SK-N-MC (cell line): ENCODE measurements at regions not wholly inside any gene's neighbourhood (a gene's known extent, or its start where the extent isn't known, plus 50 kb on each side); places are given as distances from the start of the nearest gene placed in this dataset.
"Not testable (repeated sequence)": the region's sequence is repeated elsewhere in the genome, so short reads cannot be mapped to it uniquely, and the experiment has no call there.

Experiments
- DNase-seq: peaks from one replicate; pipeline ENCODE4 v3.0.0-alpha.2; 2011; ENCODE audit warnings: low read depth, low spot score
- H3K27ac ChIP-seq: fragments of 200-600 bp; sonication (generic); 2 replicates; pipeline ENCODE4 v1.5.1; 2016; ENCODE audit warnings: mixed run types
- H3K36me3 ChIP-seq: fragments of 200-600 bp; sonication (generic); 2 replicates; pipeline ENCODE4 v1.6.1; 2017; ENCODE audit warnings: antibody characterized with exemption, low read length, mixed read lengths; ENCODE audit not compliant: insufficient read depth
- H3K4me3 ChIP-seq: fragments of 200-600 bp; sonication (generic); 2 replicates; pipeline ENCODE4 v1.5.1; 2016
- H3K9ac ChIP-seq: fragments of 200-600 bp; sonication (generic); 2 replicates; pipeline ENCODE4 v1.8.0; 2017; ENCODE audit warnings: mixed run types, mixed read lengths; ENCODE audit not compliant: insufficient read length
- H3K9me3 ChIP-seq: fragments of 200-600 bp; sonication (generic); 2 replicates; pipeline ENCODE4 v1.6.1; 2017; ENCODE audit warnings: low read depth, mild to moderate bottlenecking, antibody characterized with exemption, low read length, moderate library complexity, mixed read lengths

DNA sequence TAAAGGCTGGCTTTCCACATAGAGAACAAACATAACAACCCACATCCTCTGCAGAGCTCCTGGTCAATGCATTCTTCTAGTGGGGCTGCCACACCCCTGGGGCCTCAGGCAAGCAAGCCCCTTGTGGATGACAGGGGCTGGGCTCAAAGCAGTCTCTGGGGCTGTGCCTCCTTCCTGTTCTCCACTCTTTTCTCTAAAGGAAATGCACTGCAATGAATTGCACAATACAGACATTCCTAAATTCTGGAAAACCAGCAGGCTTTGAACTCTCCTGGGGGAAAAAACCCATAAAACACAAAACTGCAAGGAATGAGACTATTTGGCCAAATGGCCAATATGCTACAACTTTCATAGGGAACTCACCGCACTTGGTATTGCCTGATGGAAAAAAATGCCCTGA lies 293.9 kb upstream of the PLGLB2 start:
- peak overlapping the region; percentile 74; the same call in 1 of the 2 replicates for H3K27ac ChIP-seq
- not testable (repeated sequence) for DNase-seq, H3K9ac ChIP-seq, H3K9me3 ChIP-seq, H3K4me3 ChIP-seq, H3K36me3 ChIP-seq

- H3K4me3 ChIP-seq, H3K36me3 ChIP-seq, H3K9ac ChIP-seq, H3K9me3 ChIP-seq, DNase-seq: not testable (repeated sequence)
- peak overlapping the region; percentile 74; the same call in 1 of the 2 replicates for H3K27ac ChIP-seq
These were observed 293.5 kb upstream of the PLGLB2 start for GRCh38 chr2:87454421-87454820.

DNA sequence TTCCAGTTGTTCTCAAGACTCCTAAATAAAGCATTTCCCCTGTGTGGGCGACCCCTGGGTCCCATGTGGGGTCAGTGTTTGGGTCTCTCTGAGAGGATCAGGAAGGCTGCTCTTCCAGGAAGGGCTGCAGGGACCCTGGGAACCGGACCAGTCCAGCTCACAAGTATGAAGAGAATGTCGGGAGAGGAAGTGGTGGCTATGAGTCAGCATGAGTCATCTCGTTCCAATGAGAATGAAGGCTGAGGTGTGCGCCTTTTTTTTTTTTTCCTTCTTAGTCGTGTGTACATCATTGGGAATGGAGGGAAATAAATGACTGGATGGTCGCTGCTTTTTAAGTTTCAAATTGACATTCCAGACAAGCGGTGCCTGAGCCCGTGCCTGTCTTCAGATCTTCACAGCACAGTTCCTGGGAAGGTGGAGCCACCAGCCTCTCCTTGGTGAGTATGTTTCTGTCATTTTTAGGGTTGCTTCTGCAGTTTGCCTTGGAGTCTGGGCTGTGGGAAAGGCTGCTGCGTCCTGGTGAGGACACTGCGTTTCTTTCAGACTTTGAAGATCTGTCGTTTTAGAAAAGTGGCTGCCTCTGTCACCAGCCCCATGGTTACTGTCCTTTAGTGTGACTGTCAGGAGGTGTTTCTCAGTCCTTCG lies 292.6 kb upstream of the PLGLB2 start:
- peak overlapping the region; percentile 73 for H3K4me3 ChIP-seq
- peak overlapping the region; percentile 57; the same call in 1 of the 2 replicates for H3K27ac ChIP-seq
- not testable (repeated sequence) for DNase-seq, H3K9me3 ChIP-seq, H3K36me3 ChIP-seq, H3K9ac ChIP-seq

GRCh38 chr2:87455854-87456249 lies 292.0 kb upstream of the PLGLB2 start:
- not testable (repeated sequence) for H3K9ac ChIP-seq, H3K36me3 ChIP-seq, DNase-seq, H3K27ac ChIP-seq, H3K9me3 ChIP-seq
- peak overlapping the region; percentile 73 for H3K4me3 ChIP-seq

DNA sequence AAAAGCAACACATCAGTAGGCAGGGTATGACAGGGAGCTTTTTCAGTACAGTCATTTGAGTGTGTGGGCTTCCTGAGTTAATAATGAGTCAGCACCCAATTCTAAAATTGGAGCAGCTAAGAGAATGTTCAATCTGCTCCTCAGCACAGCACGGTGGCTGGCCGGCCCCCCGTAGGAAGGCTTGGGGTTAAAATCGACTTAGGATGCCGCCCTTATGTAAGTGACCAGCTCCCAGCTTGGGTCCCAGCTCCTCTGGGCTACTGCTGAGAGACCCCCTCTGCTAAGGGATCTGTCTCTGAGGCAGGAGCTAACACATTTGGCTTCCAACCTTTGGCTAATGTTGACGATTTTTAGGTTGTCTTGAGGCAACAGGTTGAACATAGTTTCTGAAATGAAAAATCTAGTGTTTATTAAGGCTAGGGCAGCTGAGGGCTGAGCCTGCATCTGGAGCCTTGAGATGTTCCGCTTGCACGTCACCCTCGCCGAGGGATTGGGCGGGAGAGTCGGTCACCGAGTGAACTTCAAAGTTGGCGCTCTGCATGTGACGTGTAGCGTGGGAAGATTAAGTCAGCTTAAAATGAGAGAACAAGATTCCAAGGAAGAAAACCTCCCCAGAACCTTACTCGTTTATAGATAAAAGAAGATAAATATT lies 291.3 kb upstream of the PLGLB2 start:
- not testable (repeated sequence) for H3K9ac ChIP-seq, H3K9me3 ChIP-seq, DNase-seq, H3K27ac ChIP-seq, H3K36me3 ChIP-seq
- H3K4me3 ChIP-seq, result peak overlapping the region; percentile 48; the same call in 1 of the 2 replicates

DNA sequence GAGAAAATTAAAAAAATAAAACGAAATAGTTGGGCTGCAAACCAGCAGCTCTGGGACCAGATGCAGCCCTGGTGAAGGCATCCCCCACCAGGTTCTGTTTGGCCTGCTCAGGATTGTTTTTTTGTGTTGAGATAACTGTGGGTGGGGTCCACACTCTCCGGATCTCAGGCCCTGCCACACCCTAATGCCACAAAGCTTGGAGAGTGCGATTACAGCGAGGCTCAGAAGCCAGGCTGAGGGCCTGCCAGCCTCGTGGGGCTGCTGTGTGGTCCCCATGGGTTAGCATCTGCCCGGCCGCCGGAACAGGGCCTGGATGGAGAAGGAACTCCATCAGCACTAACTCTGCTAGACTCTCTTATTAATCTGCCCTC lies 290.8 kb upstream of the PLGLB2 start:
- not testable (repeated sequence) for H3K4me3 ChIP-seq, H3K9ac ChIP-seq, DNase-seq, H3K27ac ChIP-seq, H3K9me3 ChIP-seq, H3K36me3 ChIP-seq

GRCh38 chr2:87458938-87459337 lies 288.9 kb upstream of the PLGLB2 start:
- not testable (repeated sequence) for H3K9me3 ChIP-seq, H3K36me3 ChIP-seq, H3K4me3 ChIP-seq, H3K27ac ChIP-seq, H3K9ac ChIP-seq, DNase-seq

GRCh38 chr2:87460104-87460503 lies 287.8 kb upstream of the PLGLB2 start:
- DNase-seq, H3K9ac ChIP-seq, H3K9me3 ChIP-seq, H3K4me3 ChIP-seq, H3K27ac ChIP-seq, H3K36me3 ChIP-seq: not testable (repeated sequence)

DNA sequence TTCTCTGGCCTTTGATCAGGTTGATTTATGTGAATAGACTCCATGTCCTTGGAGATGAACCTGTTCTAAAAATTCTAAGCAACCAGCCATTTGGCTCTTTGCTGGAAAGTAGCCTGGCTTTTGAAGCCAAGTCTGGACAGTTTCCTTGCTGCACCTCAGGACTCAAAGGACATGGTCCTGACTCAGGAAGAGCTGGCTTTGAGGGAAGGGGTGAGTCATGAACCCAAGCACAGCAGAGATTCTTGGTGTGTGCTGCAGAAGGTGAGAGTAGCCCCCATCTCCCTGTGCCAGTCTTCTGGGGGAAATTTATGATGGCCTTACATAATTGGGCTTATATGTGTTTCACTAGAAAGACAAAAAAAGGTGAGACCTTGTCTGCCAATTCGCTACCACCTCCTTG lies 287.2 kb upstream of the PLGLB2 start:
- not testable (repeated sequence) for H3K9ac ChIP-seq, H3K27ac ChIP-seq, H3K4me3 ChIP-seq, DNase-seq, H3K36me3 ChIP-seq, H3K9me3 ChIP-seq

GRCh38 chr2:87461671-87462070 lies 286.2 kb upstream of the PLGLB2 start:
- DNase-seq, H3K4me3 ChIP-seq, H3K36me3 ChIP-seq, H3K27ac ChIP-seq, H3K9me3 ChIP-seq, H3K9ac ChIP-seq: not testable (repeated sequence)

DNA sequence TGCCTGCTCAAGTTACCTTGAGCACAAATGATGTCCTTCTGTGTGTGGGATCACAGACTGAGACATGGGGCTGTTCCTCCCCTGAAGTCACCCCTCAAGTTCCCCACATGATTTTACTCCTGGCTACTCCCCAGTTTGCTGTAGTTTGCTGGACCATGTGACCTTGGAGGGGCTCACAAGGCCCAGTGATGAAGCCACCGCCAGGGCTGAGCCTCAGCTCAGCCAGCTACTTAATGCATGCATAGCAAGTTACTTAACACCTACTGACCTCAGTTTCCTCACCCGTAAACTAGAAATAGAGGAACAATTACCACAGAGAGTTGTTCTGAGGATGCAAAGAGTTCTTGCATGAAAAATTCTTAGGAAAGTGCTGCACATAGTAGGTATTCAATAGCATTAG lies 283.7 kb upstream of the PLGLB2 start:
- not testable (repeated sequence) for H3K9ac ChIP-seq, H3K27ac ChIP-seq, H3K4me3 ChIP-seq, DNase-seq, H3K9me3 ChIP-seq, H3K36me3 ChIP-seq

DNA sequence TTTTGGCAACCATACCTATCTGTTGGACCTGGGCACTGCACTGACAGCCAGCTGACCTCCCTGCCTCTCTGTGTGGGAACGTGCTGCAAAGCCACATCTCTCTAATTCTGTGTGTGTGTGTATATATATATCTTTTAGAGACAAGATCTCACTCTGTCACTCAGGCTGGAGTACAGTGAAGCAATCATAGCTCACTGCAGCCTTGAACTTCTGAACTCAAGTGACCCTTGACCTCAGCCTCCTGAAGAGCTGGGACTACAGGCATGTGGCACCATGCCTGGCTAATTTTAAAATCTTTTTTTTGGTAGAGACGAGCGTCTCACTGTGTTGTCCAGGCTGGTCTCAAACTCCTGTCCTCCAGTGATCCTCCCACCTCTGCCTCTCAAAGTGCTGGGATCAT lies 282.2 kb upstream of the PLGLB2 start:
- H3K27ac ChIP-seq, DNase-seq, H3K9ac ChIP-seq, H3K9me3 ChIP-seq, H3K4me3 ChIP-seq, H3K36me3 ChIP-seq: not testable (repeated sequence)

DNA sequence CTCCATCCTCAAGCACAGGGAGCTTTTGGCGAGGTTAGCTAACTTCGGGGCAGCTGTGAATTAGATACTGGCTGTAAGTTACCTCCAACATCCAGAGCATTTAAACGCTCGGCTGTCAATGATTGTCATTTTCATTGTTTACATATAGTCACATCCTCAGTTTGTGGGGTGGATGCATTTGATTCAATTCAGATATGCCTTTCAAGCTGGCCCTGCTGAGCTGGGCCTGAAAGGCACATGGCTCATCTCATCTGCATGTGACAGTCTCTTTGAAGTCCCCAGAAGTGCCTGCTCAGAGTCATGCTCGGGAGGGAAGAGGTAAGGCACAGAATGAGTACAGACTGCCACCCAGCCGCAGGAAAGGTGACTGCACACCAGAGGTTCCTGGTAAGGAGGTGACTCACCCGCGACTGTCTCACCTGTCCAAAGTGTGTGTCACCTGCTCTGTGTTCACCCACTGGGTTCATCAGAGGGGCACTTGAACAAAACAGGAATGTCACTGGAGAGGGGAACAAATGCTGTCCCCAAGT lies 281.2 kb upstream of the PLGLB2 start:
- H3K27ac ChIP-seq, H3K4me3 ChIP-seq, H3K36me3 ChIP-seq, H3K9me3 ChIP-seq, DNase-seq, H3K9ac ChIP-seq: not testable (repeated sequence)

- not testable (repeated sequence) for H3K4me3 ChIP-seq, H3K27ac ChIP-seq, H3K9ac ChIP-seq, H3K9me3 ChIP-seq, H3K36me3 ChIP-seq, DNase-seq
These were observed 279.4 kb upstream of the PLGLB2 start for GRCh38 chr2:87468429-87468981.
